ENCODE measurements at regions not wholly inside any gene's neighbourhood (a gene's known extent, or its start where the extent isn't known, plus 50 kb on each side); places are given as distances from the start of the nearest gene placed in this dataset.
A peak's percentile ranks its signal among the peaks of the same experiment; 100 is the strongest.

- peak overlapping the region; percentile 61 for H3K4me2 ChIP-seq (ENCODE audit: low read length)
- no TSS peak for BruUV-seq (replicated peaks)
Observed at GRCh38 chr1:14372526-14372925, 226.0 kb upstream of the KAZN start.

GRCh38 chr1:14373081-14373758 is 225.3 kb upstream of the KAZN start:
- H3K4me2 ChIP-seq (ENCODE audit: low read length) = peak overlapping the region; percentile 61
- peak overlapping the region; percentile 36; the same call in 1 of the 2 replicates for H3K9ac ChIP-seq (ENCODE audit: low read length)
- no TSS peak for BruUV-seq (replicated peaks)
- no peak for TF ChIP-seq EZH2 (IDR thresholded peaks at IDR 0.05; ENCODE audit: low read length, unreplicated experiment)
- no peak for TF ChIP-seq EZH2phosphoT487 (IDR thresholded peaks at IDR 0.05; ENCODE audit: borderline replicate concordance, low read length)
- TF ChIP-seq CTCF (conservative IDR thresholded peaks at IDR 0.05; ENCODE audit: low read depth, low read length) = no peak
- H3K27me3 ChIP-seq (ENCODE audit: low read length) = no peaks in the 10 kb centered on the region
- H2AFZ ChIP-seq (ENCODE audit: low read length) = no peak overlapping the region
- H3K27ac ChIP-seq (ENCODE audit: low read length) = peak overlapping the region; percentile 92
- H3K36me3 ChIP-seq (ENCODE audit: low read depth, low read length) = no peaks in the 10 kb centered on the region
- H3K9me2 ChIP-seq (replicated peaks; ENCODE audit: low read length) = no peaks in the 10 kb centered on the region
- H3K79me2 ChIP-seq (ENCODE audit: low read length) = no peaks in the 10 kb centered on the region
- DNase-seq (no peak), ATAC-seq (no peak)
- ChIA-PET CTCF (interaction anchor here (0.5 kb wide), 1 partner anchor 232 kb away, joined by 4 read pairs; no protein-coding TSS in a partner anchor), POLR2A (ENCODE audit: unreplicated experiment) (no interaction called here)
- peaks cover 11% of the 10 kb centered on the region for H3F3A ChIP-seq (ENCODE audit: low read length, unreplicated experiment)
- H3K9me3 ChIP-seq (ENCODE audit: low read length) = no peaks in the 10 kb centered on the region
- no peak overlapping the region for H3K4me3 ChIP-seq (ENCODE audit: low read length)
- intact Hi-C loops (cut with micrococcal nuclease) = loop anchor here (2.0 to 10.0 kb wide), 3 partner anchors 68 to 258 kb away; no protein-coding TSS in a partner anchor
- no peaks in the 10 kb centered on the region for H4K20me1 ChIP-seq (ENCODE audit: low read length)
- peaks cover 33% of the 10 kb centered on the region for H3K4me1 ChIP-seq (ENCODE audit: insufficient read depth, low read length)

More at GRCh38 chr1:14372526-14372925, 226.0 kb upstream of the KAZN start:
- Histone ChIP-seq H3K36me3 (ENCODE audit: low read depth, low read length) (no peaks in the 10 kb centered on the region), H4K20me1 (ENCODE audit: low read length) (no peaks in the 10 kb centered on the region), H3K9me3 (ENCODE audit: low read length) (no peaks in the 10 kb centered on the region), H3K4me1 (ENCODE audit: insufficient read depth, low read length) (peaks cover 33% of the 10 kb centered on the region), H3K9ac (ENCODE audit: low read length) (peak overlapping the region; percentile 36; the same call in 1 of the 2 replicates), H3K79me2 (ENCODE audit: low read length) (no peaks in the 10 kb centered on the region), H3F3A (ENCODE audit: low read length, unreplicated experiment) (peaks cover 11% of the 10 kb centered on the region), H3K4me3 (ENCODE audit: low read length) (no peak overlapping the region), H2AFZ (ENCODE audit: low read length) (no peak overlapping the region), H3K27ac (ENCODE audit: low read length) (peak overlapping the region; percentile 92), H3K27me3 (ENCODE audit: low read length) (no peaks in the 10 kb centered on the region), H3K9me2 (replicated peaks; ENCODE audit: low read length) (no peaks in the 10 kb centered on the region)
- TF ChIP-seq EZH2phosphoT487 (IDR thresholded peaks at IDR 0.05; ENCODE audit: borderline replicate concordance, low read length) (no peak), EZH2 (IDR thresholded peaks at IDR 0.05; ENCODE audit: low read length, unreplicated experiment) (no peak), CTCF (conservative IDR thresholded peaks at IDR 0.05; ENCODE audit: low read depth, low read length) (no peak)
- ATAC-seq = peak; percentile 48
- intact Hi-C loops (cut with micrococcal nuclease) = loop anchor here (1.0 to 10.0 kb wide), 5 partner anchors 68 to 258 kb away; no protein-coding TSS in a partner anchor
- ChIA-PET CTCF (interaction anchor here (0.5 kb wide), 1 partner anchor 233 kb away, joined by 4 read pairs; no protein-coding TSS in a partner anchor), POLR2A (ENCODE audit: unreplicated experiment) (no interaction called here)
- peak; percentile 57 for DNase-seq

GRCh38 chr1:14375226-14375625 is 223.3 kb upstream of the KAZN start:
- H2AFZ ChIP-seq (ENCODE audit: low read length) = no peak overlapping the region
- no peak overlapping the region for H3K9ac ChIP-seq (ENCODE audit: low read length)
- no TSS peak for BruUV-seq (replicated peaks)
- H3K9me2 ChIP-seq (replicated peaks; ENCODE audit: low read length) = no peaks in the 10 kb centered on the region
- DNase-seq (no peak), ATAC-seq (no peak)
- no peaks in the 10 kb centered on the region for H3K27me3 ChIP-seq (ENCODE audit: low read length)
- no peaks in the 10 kb centered on the region for H3K9me3 ChIP-seq (ENCODE audit: low read length)
- no peak overlapping the region for H3K4me3 ChIP-seq (ENCODE audit: low read length)
- peaks cover 11% of the 10 kb centered on the region for H3F3A ChIP-seq (ENCODE audit: low read length, unreplicated experiment)
- peaks cover 29% of the 10 kb centered on the region for H3K4me1 ChIP-seq (ENCODE audit: insufficient read depth, low read length)
- CTCF ChIA-PET = no interaction called here
- POLR2A ChIA-PET (ENCODE audit: unreplicated experiment) = no interaction called here
- no peak overlapping the region for H3K4me2 ChIP-seq (ENCODE audit: low read length)
- intact Hi-C loops (cut with micrococcal nuclease) = loop anchor here (10.0 kb wide), 1 partner anchor 260 kb away; no protein-coding TSS in a partner anchor
- H3K27ac ChIP-seq (ENCODE audit: low read length) = no peak overlapping the region
- H3K36me3 ChIP-seq (ENCODE audit: low read depth, low read length) = no peaks in the 10 kb centered on the region
- TF ChIP-seq EZH2 (IDR thresholded peaks at IDR 0.05; ENCODE audit: low read length, unreplicated experiment) (no peak), CTCF (conservative IDR thresholded peaks at IDR 0.05; ENCODE audit: low read depth, low read length) (no peak), EZH2phosphoT487 (IDR thresholded peaks at IDR 0.05; ENCODE audit: borderline replicate concordance, low read length) (no peak)
- H3K79me2 ChIP-seq (ENCODE audit: low read length) = no peaks in the 10 kb centered on the region
- no peaks in the 10 kb centered on the region for H4K20me1 ChIP-seq (ENCODE audit: low read length)
